ENCODE measurements at regions not wholly inside any gene's neighbourhood (a gene's known extent, or its start where the extent isn't known, plus 50 kb on each side); places are given as distances from the start of the nearest gene placed in this dataset.

DNA sequence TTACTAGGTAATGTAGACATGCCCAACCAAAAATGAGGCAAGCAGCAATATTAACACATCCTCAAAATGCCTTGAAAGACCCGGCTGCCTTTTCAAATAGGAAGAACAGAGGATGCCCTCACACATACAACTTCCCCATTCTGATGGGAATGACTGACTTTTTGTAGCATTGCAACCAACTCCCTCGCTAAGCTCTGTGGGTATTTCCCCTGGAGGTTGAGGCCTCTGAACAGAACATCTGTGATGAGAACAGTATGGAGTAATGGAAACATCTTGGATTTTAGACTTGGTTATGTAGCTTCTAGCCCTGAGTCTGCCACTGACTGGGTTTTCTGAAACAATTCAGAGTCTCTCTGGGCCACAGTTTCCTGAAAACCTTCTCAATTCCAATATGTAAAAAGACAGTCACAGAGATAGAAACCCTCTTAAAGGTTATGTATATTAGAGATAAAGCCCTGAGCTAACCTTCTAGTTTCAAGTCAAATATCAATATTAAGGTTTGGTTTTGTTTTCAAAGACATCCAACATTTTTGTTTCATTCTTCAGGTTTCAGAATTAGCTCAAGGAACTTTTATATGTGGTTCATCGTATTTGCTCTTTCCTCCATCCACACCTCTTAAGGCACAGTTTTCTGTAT lies 311.5 kb downstream of the SETD4 start:
- H3K9me3 ChIP-seq: peaks cover 0 to 5% (median 0%) of the 10 kb centered on the region in 8 donors
- 33 to 54% (median 46%) methylated on average over 3 of the region's 3 CpGs for WGBS, 5 donors
- TF ChIP-seq POLR2A (IDR thresholded peaks at IDR 0.05) (no peak), POLR2AphosphoS5 (IDR thresholded peaks at IDR 0.05) (no peak)
- TF ChIP-seq, protein P1, sequence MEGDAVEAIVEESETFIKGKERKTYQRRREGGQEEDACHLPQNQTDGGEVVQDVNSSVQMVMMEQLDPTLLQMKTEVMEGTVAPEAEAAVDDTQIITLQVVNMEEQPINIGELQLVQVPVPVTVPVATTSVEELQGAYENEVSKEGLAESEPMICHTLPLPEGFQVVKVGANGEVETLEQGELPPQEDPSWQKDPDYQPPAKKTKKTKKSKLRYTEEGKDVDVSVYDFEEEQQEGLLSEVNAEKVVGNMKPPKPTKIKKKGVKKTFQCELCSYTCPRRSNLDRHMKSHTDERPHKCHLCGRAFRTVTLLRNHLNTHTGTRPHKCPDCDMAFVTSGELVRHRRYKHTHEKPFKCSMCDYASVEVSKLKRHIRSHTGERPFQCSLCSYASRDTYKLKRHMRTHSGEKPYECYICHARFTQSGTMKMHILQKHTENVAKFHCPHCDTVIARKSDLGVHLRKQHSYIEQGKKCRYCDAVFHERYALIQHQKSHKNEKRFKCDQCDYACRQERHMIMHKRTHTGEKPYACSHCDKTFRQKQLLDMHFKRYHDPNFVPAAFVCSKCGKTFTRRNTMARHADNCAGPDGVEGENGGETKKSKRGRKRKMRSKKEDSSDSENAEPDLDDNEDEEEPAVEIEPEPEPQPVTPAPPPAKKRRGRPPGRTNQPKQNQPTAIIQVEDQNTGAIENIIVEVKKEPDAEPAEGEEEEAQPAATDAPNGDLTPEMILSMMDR (IDR thresholded peaks at IDR 0.05 in 8 of 11, conservative IDR thresholded peaks at IDR 0.05 in 3 of 11): no peak
- no peak overlapping the region for H3K27ac ChIP-seq
- no peaks in the 10 kb centered on the region for H3K4me1 ChIP-seq
- no peaks in the 10 kb centered on the region for H3K36me3 ChIP-seq
- intact Hi-C loops (cut with DNase I; ENCODE audit: low total_unique reads): no loop called here
- H3K27me3 ChIP-seq (replicated peaks in 1 of 7): peaks cover 0 to 65% (median 4%) of the 10 kb centered on the region in 7 donors
- H3K4me3 ChIP-seq: no peak overlapping the region
- DNase-seq: no peak

DNA sequence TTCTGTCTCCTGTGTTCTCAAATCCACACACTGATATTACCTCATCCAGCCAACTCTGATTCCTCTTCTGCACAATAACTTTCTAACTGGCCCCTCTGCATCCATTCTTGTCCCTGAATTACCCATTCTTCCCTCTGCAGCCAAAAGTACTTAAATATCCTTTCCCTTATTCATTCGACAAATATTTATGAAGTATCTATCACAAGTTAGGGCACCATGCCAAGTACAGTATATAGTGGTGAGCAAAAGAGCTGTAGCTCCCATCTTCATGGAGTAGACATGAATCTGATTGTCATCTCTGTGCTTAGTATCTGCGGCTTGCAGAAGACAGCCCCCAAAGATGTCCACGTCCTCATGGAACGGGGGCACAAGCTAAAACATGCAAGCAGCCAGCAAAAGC lies 316.8 kb downstream of the SETD4 start:
- no peak overlapping the region for H3K4me3 ChIP-seq
- no peak for DNase-seq
- intact Hi-C loops (cut with DNase I; ENCODE audit: low total_unique reads): no loop called here
- H3K4me1 ChIP-seq: no peaks in the 10 kb centered on the region
- H3K27me3 ChIP-seq (replicated peaks in 1 of 7): peaks cover 0 to 61% (median 10%) of the 10 kb centered on the region in 7 donors
- TF ChIP-seq, protein P1 (IDR thresholded peaks at IDR 0.05 in 8 of 11, conservative IDR thresholded peaks at IDR 0.05 in 3 of 11): no peak
- no peak for TF ChIP-seq POLR2A (IDR thresholded peaks at IDR 0.05)
- H3K9me3 ChIP-seq: peaks cover 0 to 14% (median 11%) of the 10 kb centered on the region in 8 donors
- 70 to 89% (median 86%) methylated on average over 4 of the region's 4 CpGs for WGBS, 5 donors
- H3K27ac ChIP-seq: no peak overlapping the region
- H3K36me3 ChIP-seq: no peaks in the 10 kb centered on the region

DNA sequence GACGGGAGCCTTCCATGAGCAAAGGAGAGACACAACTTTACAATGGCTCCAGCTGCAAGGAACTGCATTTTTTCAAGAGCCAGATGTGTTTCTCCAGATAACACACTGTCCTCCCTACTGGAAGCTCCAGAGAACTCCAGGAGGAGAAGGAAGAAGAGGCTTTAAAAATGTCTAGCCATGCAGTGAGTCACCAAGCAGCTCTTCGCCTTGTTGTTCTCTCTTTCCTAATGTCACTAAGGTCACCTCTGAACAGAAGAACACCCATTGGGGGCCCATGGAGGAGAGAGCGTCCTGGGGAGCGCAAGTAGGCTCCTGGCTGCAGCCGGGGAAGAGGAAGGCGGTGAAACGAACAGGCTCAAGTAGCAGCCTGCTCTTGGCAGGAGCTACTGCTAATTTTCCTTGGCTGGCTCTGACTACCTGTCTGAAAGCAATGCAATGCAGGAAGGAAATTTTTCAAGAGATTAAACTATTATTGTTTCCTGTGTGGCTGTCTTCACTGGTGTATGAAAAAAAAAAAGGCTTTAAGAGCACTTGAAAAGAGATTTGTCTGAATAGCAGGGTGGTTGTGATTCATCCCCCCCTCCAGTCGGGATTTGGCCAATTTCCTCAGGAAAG lies 321.9 kb downstream of the SETD4 start:
- Histone ChIP-seq H3K36me3 (no peaks in the 10 kb centered on the region), H3K27ac (no peak overlapping the region), H3K4me1 (no peaks in the 10 kb centered on the region), H3K4me3 (no peak overlapping the region), H3K27me3 (replicated peaks in 1 of 7) (peaks cover 0 to 34% (median 3%) of the 10 kb centered on the region in 7 donors), H3K9me3 (peaks cover 0 to 14% (median 11%) of the 10 kb centered on the region in 8 donors)
- no peak for DNase-seq
- intact Hi-C loops (cut with DNase I; ENCODE audit: low total_unique reads): no loop called here
- WGBS, 5 donors: 44 to 59% (median 48%) methylated on average over 8 of the region's 8 CpGs
- TF ChIP-seq POLR2A (IDR thresholded peaks at IDR 0.05) (no peak), POLR2AphosphoS5 (IDR thresholded peaks at IDR 0.05) (no peak)
- TF ChIP-seq, protein P1 (IDR thresholded peaks at IDR 0.05 in 8 of 11, conservative IDR thresholded peaks at IDR 0.05 in 3 of 11): no peak

DNA sequence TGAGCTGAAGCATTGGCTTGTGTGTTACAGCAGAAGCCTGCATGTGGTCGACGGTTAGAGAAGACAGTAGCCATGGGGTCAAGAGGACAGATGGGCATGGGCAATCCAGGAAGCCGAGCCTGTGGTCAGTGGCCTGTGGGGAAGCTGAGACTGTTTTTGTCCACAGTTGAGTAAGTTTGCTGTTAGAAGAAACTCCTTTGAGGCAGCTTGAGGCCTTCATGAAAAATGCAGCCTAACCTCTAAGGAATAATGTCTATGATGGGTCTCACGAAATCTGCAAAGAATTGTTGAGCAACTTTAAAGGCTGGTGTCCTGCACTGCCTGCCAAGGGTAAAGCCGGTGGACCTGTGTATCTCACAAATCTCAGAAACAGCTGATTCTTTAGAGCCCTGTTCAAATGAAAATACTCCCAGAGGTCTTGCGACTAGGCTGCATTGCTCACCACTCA lies 322.4 kb downstream of the SETD4 start:
- H3K36me3 ChIP-seq: no peaks in the 10 kb centered on the region
- peaks cover 0 to 36% (median 7%) of the 10 kb centered on the region in 7 donors for H3K27me3 ChIP-seq (replicated peaks in 1 of 7)
- no peak overlapping the region for H3K4me3 ChIP-seq
- intact Hi-C loops (cut with DNase I; ENCODE audit: low total_unique reads): no loop called here
- H3K4me1 ChIP-seq: no peaks in the 10 kb centered on the region
- 63 to 77% (median 68%) methylated on average over 6 of the region's 6 CpGs for WGBS, 5 donors
- TF ChIP-seq POLR2AphosphoS5 (IDR thresholded peaks at IDR 0.05): no peak
- TF ChIP-seq, protein P1 (IDR thresholded peaks at IDR 0.05 in 8 of 11, conservative IDR thresholded peaks at IDR 0.05 in 3 of 11): no peak
- no peak for TF ChIP-seq POLR2A (IDR thresholded peaks at IDR 0.05)
- H3K9me3 ChIP-seq: peaks cover 0 to 14% (median 11%) of the 10 kb centered on the region in 8 donors
- no peak for DNase-seq
- H3K27ac ChIP-seq: no peak overlapping the region

Measured in spleen (tissue), 11 donors.